HT1080 (cell line): ENCODE measurements at regions not wholly inside any gene's neighbourhood (a gene's known extent, or its start where the extent isn't known, plus 50 kb on each side); places are given as distances from the start of the nearest gene placed in this dataset.
"Not testable (repeated sequence)": the region's sequence is repeated elsewhere in the genome, so short reads cannot be mapped to it uniquely, and the experiment has no call there.

Source experiments
- DNase-seq: peaks from one replicate; pipeline ENCODE4 v3.0.0-alpha.2; 2015; ENCODE audit warnings: low read depth

- DNase-seq, result no peak
These were observed 1099.9 kb downstream of the TUSC7 start for GRCh38 chr3:117809186-117810081.

DNA sequence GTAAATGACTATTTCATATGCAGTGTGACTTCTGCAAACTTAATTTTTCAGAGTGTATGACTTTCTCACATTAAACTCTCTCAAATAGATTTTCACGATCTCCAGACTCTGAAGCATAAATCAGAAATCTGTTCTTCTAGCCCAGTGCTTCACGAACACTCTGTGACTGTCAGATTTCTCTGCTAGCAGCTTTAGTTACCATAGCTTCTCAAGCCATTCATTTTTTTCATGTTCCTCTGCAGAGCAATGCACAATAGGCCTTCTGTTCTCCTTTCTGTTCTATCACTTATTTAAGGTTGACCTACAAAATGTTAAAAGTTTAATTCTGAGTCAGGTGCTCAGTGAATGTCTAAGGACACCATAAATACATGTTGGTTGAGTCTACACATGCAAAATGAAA, 1102.2 kb downstream of the TUSC7 start:
- DNase-seq, result no peak

GRCh38 chr3:117814975-117815374, 1105.4 kb downstream of the TUSC7 start:
- DNase-seq, result peak; percentile 21

GRCh38 chr3:117817103-117817502, 1107.5 kb downstream of the TUSC7 start:
- DNase-seq, result no peak

GRCh38 chr3:117818592-117818991, 1109.0 kb downstream of the TUSC7 start:
- DNase-seq, result no peak

GRCh38 chr3:117820658-117821299, 1111.2 kb downstream of the TUSC7 start:
- peak; percentile 72 for DNase-seq

- DNase-seq, result no peak
These were observed 1112.8 kb downstream of the TUSC7 start for GRCh38 chr3:117822416-117822815.

- DNase-seq, result no peak
These were observed 1126.7 kb downstream of the TUSC7 start for GRCh38 chr3:117836296-117836695.

DNA sequence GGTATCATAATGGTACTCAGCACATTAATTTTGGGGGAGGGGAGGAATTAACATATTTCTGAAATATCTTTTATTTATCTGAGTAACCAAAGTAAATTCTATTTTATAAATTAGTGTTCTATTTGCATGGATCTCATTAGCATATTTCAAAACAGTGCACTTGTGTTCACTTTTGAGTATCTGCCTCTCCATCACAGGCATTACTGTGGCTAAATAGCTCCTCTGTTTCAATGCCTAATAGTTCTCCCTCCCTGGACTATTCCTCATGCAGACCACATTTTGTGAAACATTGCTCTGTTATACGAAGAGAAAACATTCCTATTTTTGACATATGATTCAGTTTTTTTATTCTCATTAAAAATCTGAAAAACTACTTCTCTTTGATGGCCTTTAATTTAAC, 1127.8 kb downstream of the TUSC7 start:
- DNase-seq, result no peak

DNA sequence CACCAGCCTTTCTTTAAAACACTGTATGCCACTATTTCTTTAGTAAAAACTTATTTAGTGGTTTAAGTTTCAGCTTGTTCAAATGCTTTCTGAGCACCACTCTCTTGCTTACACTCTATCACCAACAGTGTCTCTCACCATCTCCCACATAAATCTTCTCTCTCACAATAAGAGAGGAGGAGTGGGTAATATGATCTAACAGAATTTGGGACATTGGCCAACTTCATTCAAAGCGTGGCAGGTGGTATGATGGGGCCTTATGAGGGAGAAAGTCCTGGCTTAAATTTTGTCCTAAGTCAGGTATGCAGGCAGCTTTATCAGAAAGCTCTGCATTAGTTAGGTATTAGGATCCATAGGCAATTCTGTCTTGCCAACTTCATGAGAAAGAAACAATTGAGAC, 1132.5 kb downstream of the TUSC7 start:
- DNase-seq, result no peak

- DNase-seq, result no peak
These were observed 1133.8 kb downstream of the TUSC7 start for GRCh38 chr3:117843356-117843755.

DNA sequence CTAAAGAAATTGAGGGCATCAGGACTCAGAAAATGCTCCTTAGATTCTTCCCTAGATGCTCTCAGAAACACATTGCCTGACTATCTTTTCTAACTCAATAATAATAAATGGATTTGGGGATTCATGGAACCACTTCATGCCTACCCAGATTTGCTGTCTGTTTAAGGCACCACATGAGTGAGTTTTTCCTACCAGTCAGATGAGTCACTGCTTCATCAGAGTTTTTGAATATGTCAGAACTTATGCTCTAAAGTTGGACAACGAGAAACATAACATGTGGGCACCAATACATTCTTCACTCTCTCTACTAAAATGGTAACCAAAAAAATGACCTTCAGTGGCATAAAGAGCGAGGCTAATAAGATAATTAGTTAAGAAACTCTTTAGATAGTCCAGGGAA, 1135.1 kb downstream of the TUSC7 start:
- DNase-seq, result peak; percentile 58

DNA sequence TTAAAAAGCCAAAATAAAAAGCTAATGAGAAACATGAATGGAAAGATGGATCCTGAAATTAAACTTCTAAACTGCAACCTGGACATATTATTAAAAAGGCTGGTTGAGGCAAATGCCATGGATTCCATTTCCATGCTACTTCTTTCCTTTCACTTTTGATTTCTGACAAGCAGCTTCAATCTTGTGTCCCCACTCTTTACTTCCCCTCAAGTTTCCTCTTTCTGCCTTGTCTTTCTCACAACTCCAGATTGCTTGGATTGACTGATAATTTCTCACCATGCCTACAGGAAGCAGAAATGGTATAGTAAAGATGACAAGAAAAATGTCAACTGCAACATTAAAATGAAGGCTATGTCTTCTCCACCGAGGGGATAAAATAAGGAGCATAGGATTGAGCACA, 1136.7 kb downstream of the TUSC7 start:
- peak; percentile 53 for DNase-seq

- no peak for DNase-seq
These were observed 1139.0 kb downstream of the TUSC7 start for GRCh38 chr3:117848606-117849005.

DNA sequence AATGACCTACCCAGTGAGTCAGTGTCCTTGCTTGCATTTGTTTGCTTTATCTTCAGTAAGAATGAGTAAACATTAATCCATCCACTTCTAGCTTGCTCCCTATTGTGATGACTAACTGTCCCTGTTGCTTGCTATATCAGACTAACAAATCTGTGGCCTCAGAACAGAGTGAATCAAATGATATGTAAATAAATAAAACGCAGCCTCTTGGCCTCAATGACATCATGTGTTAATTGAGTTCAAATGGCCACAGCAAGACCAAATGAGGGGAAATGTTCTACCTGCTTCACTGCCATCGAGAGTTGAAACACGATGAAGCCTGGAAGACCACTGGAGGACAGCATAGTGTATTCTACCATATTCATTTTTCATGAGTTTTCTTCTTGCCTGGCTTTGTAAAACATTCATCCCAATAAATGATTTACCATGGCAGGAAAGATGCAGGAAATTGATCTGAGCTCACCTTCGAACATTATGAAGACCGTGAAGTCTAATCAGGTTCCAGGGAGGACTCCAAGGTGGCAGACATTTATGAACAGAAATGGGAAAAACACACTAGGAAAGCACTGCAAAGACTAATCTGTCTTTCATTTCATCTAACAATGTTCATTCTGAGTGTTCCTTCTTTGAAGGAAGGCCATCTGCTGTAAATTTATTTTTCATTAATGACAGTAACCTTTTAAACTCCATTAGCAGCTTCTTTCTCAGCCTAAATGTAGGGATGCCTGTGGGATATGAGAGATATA, 1144.5 kb downstream of the TUSC7 start:
- peak; percentile 56 for DNase-seq

DNA sequence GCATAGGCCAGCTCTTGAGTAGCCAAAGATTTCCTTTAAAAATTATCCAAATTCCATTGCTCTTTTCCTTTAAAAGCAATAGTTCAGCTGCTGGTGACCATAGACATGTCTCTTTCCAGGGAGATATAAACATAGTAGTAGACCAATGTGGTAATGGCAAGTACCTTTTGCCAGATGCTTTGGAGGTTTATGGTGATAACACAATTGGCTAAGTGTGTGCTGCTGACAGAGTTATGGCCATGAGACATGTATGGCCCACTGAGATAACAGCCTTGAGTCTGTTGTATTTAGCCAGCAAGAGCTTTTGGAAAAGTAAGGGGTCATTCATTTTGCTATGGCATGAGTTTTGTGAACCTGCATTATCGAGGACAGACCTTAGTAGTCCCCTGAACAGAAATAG, 1146.8 kb downstream of the TUSC7 start:
- no peak for DNase-seq

- no peak for DNase-seq
These were observed 1153.6 kb downstream of the TUSC7 start for GRCh38 chr3:117863146-117863545.

GRCh38 chr3:117865338-117865737, 1155.8 kb downstream of the TUSC7 start:
- no peak for DNase-seq

GRCh38 chr3:117868766-117869165, 1159.2 kb downstream of the TUSC7 start:
- DNase-seq, result no peak

DNA sequence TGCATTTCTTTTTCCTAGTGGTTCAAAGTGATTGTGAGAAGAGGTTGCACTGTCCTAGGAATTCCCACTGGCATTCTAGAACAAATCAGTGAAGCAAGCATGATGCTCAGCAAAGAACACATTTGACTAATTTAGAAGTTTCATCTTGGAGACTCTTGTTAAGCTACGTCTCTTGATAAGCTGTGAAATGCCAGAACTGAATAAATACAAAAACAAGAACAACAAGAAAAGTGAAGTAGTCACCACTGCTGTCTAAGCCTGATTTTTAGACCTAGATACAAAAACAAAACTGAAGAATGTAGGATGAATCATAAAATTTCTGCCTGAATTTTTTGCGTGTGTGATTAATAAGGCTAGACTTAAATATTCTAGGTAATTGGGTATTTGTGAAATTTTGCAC, 1162.4 kb downstream of the TUSC7 start:
- DNase-seq, result no peak

- not testable (repeated sequence) for DNase-seq
These were observed 1161.9 kb downstream of the IGSF11 start for GRCh38 chr3:117872594-117873248.

- DNase-seq, result no peak
These were observed 1161.4 kb downstream of the IGSF11 start for GRCh38 chr3:117873249-117873600.
